ENCODE measurements at regions not wholly inside any gene's neighbourhood (a gene's known extent, or its start where the extent isn't known, plus 50 kb on each side); places are given as distances from the start of the nearest gene placed in this dataset.

GRCh38 chr3:159441279-159441678, 547.4 kb upstream of the IL12A start:
- TF ChIP-seq CTCF (IDR thresholded peaks at IDR 0.05) (no peak), POLR2AphosphoS5 (IDR thresholded peaks at IDR 0.05) (no peak), POLR2A (IDR thresholded peaks at IDR 0.05) (no peak), EP300 (IDR thresholded peaks at IDR 0.05) (no peak)
